AG04449 (cell line): ENCODE measurements at regions not wholly inside any gene's neighbourhood (a gene's known extent, or its start where the extent isn't known, plus 50 kb on each side); places are given as distances from the start of the nearest gene placed in this dataset.

ENCODE experiments used
- CTCF ChIA-PET: fragments of 350-600 bp; formaldehyde crosslinking; extraction: SDS; loops from one replicate; lab custom pipeline; 2021; ENCODE audit warnings: antibody characterized with exemption; lab: Yijun Ruan, JAX
- POLR2A ChIA-PET: fragments of 400-600, 350-600 bp; formaldehyde crosslinking; extraction: SDS; loops from one replicate; lab custom pipeline; 2020; ENCODE audit warnings: antibody characterized with exemption, inconsistent platforms; lab: Yijun Ruan, JAX
- DNase-seq: peaks from one replicate; pipeline ENCODE4 v3.0.0-alpha.2; 2010; ENCODE audit warnings: low read depth, low spot score
- H3K4me3 ChIP-seq: 2 replicates; pipeline ENCODE4 v1.5.1; 2011; ENCODE audit warnings: low read depth, mild to moderate bottlenecking, control low read depth, low read length
- TF ChIP-seq, protein P1 (sequence below): IDR thresholded peaks from one replicate; pipeline ENCODE4 v1.5.1; 2011; ENCODE audit warnings: mild to moderate bottlenecking, moderate library complexity, low read length, control low read depth, inconsistent platforms; ENCODE audit not compliant: insufficient read depth; ENCODE audit errors: missing control alignments

DNA sequence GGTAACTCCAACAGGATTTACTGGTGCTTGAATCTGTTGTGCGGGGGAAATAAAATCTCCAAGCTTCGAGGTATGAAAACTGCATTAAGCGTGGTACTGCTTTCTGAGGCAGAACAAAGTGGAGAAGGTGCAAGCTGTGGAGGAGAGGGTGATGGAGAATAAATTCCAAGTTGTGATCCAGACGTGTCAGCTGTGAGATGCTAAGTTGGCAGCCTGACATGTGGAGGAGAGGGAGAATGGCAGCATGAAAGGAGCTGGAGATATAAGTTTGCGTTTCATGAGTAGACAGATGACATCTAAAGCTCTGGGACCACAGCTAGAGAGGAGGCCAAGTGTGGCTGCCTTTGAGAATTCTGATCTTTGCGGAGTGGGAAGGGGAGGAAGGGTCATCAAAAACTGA lies 411.8 kb downstream of the FBXO15 start:
- DNase-seq = no peak
- no peak overlapping the region for H3K4me3 ChIP-seq
- ChIA-PET CTCF (no interaction called here), POLR2A (no interaction called here)
- TF ChIP-seq, protein P1, sequence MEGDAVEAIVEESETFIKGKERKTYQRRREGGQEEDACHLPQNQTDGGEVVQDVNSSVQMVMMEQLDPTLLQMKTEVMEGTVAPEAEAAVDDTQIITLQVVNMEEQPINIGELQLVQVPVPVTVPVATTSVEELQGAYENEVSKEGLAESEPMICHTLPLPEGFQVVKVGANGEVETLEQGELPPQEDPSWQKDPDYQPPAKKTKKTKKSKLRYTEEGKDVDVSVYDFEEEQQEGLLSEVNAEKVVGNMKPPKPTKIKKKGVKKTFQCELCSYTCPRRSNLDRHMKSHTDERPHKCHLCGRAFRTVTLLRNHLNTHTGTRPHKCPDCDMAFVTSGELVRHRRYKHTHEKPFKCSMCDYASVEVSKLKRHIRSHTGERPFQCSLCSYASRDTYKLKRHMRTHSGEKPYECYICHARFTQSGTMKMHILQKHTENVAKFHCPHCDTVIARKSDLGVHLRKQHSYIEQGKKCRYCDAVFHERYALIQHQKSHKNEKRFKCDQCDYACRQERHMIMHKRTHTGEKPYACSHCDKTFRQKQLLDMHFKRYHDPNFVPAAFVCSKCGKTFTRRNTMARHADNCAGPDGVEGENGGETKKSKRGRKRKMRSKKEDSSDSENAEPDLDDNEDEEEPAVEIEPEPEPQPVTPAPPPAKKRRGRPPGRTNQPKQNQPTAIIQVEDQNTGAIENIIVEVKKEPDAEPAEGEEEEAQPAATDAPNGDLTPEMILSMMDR = no peak

DNA sequence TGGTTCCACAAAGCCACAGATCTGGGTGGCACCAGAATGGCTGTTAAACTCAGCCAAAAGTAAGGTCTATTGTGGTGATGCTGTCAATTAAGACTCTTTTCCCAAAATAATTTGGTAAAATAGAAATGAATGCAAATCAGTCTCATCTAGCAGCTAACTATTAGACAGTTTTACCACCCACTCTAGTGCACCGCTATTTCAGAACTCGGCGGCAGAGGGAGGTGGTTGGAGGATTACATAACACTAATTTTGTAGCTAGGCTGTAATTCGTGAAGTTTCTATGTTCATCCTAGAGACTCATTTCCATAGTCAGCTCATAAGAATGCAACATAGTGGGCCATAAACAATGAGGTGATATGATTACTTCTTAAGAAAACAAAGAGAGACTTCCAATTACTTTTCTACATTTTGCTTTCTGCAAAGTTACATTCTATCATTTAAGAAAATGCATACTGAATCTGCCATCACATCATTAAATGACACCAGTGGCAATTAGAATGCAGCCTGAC lies 413.8 kb downstream of the FBXO15 start:
- ChIA-PET POLR2A (no interaction called here), CTCF (no interaction called here)
- no peak overlapping the region for H3K4me3 ChIP-seq
- no peak for DNase-seq
- TF ChIP-seq, protein P1 = no peak

DNA sequence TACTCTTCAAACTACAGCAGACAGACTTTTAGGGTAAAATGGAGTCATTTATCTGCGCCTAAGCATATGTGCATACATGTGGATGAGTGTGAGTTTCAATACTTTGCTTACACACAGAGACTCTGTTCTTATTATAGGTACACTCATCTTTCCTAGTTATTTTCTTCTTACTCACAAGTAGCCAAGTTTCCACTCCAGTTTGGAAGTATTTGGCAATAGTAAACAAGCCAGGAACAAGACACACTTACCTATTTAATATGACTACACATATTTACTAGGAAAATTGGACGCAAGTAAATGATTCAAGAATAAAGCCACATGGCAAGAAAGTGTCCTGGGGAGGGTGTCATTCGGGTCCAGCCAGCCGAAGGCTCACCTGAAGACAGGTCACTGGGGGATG lies 414.3 kb downstream of the FBXO15 start:
- POLR2A ChIA-PET = no interaction called here
- TF ChIP-seq, protein P1 = no peak
- CTCF ChIA-PET = no interaction called here
- H3K4me3 ChIP-seq = no peak overlapping the region
- no peak for DNase-seq

DNA sequence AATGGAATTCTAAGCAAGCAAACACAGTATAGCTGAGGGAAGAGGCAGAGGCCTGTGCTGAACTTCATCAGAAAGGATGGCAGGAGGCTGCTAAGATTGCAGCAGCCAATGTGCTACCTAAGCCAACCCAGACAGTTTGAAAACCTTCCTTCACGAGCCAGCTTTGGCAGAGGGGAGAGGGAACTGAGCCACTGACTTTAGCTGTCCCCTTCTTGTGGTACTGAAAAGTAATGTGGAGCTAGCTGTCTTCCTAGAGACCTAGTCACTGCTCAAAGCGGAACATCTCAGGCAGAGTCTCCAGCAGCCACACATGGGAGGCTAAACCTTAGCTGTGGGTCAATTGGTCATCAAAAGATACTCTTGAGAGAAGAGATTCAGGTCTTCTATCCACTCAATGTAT lies 419.0 kb downstream of the FBXO15 start:
- TF ChIP-seq, protein P1 = no peak
- DNase-seq = no peak
- no peak overlapping the region for H3K4me3 ChIP-seq
- ChIA-PET CTCF (no interaction called here), POLR2A (no interaction called here)

DNA sequence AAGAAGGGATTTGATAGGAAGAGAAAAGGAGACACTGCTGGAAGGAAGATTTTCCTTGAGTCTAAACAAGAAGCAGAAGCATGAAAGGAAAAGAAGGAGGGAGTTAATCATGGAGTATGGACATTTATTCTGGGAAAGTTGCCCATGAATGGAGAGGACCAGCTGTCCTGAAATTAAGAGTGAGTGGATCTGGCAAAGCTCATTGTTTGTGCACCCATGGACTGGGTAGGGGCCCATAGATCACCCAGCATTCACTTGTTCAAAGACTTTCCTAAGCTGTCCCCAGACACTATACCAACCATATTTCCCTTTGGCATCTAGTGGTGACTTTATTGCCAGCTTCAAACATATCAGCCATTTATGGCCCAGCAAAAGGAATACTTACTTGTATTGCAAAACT lies 422.7 kb downstream of the FBXO15 start:
- no peak for DNase-seq
- no peak overlapping the region for H3K4me3 ChIP-seq
- ChIA-PET CTCF (interaction anchor here (1.5 kb wide), 1 partner anchor 9 kb away, joined by 3 read pairs; no protein-coding TSS in a partner anchor), POLR2A (no interaction called here)
- TF ChIP-seq, protein P1 = no peak

DNA sequence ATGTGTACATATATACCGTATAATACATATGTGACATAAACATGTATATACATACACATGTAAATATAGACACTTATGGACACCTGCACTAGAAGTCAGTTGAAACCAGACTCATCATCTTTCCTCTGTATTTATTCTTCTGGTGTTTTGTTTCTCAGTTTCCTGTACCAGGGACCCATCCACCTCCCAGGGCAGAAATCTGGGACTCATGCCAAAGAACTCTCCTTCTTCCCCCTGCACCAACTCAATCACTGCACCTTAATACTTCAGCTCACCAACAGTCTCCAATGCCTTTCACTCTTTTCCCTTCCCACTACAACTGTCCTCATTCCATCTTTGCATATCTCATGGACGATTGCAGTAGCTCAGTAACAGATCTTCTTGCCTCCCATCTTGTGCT lies 428.0 kb downstream of the FBXO15 start:
- H3K4me3 ChIP-seq = no peak overlapping the region
- CTCF ChIA-PET = no interaction called here
- no peak for DNase-seq
- TF ChIP-seq, protein P1 = no peak
- POLR2A ChIA-PET = no interaction called here
